ENCODE measurements at regions not wholly inside any gene's neighbourhood (a gene's known extent, or its start where the extent isn't known, plus 50 kb on each side); places are given as distances from the start of the nearest gene placed in this dataset.

DNA sequence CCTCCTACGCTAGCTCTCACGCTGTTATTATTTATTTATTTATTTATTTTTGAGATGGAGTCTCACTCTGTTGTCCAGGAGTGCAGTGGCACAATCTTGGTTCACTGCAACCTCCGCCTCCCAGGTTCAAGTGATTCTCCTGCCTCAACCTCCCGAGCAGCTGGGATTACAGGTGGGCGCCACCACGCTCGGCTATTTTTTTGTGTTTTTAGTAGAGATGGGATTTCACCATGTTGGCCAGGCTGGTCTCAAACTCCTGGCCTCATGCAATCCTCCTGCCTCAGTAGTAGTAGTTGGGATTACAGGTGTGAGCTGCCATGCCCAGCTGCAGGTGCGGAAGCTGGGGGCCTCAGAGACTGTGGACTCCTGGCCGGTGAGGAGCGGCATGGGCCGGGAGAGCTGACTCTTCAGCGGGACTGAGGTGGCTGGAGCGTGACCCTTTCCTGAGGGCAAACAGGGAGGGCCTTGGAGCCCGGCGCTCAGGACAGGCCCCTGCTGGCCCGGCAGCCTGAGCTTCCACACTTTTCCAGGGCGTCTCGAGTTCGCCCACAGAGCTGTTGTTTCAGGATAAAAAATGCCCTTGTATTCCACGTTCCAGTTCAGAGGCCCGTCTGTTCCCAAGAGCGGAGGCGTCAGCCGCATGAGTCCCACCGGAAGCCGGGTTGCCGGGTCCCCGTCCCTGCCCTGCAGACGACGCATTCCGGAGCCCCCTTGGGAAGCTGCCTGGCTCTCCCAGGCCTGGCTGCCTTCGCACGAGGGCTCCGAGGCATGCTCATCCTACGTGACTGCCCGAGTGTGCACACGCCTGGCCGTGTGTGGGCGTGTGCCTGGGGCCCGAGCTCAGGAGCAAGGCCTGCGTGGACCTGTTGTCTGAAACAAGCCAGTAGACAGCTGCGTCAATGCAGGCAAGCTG is 126.2 kb downstream of the SIK1 start:
- ATAC-seq (ENCODE audit: low FRiP score in 2 of 2): no peak

DNA sequence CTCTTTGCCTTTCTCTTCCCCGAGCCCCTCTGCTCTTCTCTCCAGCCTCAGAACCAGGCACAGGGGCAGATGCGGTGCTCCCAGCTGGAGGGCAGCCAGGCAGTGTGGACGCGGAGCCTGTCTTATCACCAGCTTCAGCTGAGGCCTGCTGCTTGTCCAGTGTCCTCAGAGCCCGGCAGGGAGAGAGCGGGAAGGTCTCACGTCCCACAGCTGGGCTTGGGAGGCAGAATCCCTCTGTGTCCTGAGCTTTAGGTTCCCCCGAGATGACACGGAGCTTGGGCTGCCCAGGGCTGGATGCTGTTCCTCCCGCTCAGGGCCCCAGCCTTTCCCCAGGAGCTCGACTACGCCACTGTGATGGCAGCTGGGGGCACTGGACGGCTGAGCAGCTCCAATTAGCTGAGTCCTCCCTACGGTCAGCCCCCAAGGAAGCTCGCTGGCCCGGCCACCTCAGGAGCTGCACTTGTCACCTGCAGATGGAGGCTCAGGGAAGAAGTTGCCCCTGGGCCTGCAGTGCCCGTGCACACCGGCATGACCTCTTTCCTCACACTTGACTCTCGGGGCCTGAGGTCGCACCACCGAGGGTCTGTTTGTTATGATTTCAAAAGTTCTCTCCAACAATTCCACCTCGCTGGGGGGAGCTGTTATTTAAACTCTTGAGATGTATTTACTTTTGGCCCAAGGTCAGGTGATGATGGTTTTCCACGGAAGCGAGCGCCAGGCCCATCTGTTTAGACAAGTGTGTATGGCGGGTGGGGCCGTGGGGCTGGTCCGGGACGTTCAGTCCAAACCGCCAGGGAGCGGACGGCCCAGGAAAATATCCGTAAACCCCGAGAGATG is 127.3 kb downstream of the SIK1 start:
- peak in 1 of 2 donors; percentile 49 for DNase-seq
- H3K27ac ChIP-seq: peak overlapping the region in 2 of 4 donors; percentile 15 to 23

More for the DNA sequence above, 126.2 kb downstream of the SIK1 start:
- peaks cover 0 to 2% (median under 1%) of the 10 kb centered on the region in 4 donors for H3K9me3 ChIP-seq
- H3K4me3 ChIP-seq: no peak overlapping the region
- H3K4me1 ChIP-seq: peaks cover 0 to 9% (median 2%) of the 10 kb centered on the region in 4 donors
- no peaks in the 10 kb centered on the region for H3K36me3 ChIP-seq
- 91 to 96% methylated on average over 28 to 42 of the region's 42 CpGs for WGBS, 2 donors
- TF ChIP-seq, protein P1, sequence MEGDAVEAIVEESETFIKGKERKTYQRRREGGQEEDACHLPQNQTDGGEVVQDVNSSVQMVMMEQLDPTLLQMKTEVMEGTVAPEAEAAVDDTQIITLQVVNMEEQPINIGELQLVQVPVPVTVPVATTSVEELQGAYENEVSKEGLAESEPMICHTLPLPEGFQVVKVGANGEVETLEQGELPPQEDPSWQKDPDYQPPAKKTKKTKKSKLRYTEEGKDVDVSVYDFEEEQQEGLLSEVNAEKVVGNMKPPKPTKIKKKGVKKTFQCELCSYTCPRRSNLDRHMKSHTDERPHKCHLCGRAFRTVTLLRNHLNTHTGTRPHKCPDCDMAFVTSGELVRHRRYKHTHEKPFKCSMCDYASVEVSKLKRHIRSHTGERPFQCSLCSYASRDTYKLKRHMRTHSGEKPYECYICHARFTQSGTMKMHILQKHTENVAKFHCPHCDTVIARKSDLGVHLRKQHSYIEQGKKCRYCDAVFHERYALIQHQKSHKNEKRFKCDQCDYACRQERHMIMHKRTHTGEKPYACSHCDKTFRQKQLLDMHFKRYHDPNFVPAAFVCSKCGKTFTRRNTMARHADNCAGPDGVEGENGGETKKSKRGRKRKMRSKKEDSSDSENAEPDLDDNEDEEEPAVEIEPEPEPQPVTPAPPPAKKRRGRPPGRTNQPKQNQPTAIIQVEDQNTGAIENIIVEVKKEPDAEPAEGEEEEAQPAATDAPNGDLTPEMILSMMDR (IDR thresholded peaks at IDR 0.05): no peak
- no peak for TF ChIP-seq POLR2AphosphoS5 (IDR thresholded peaks at IDR 0.05)
- no peak for TF ChIP-seq EP300 (IDR thresholded peaks at IDR 0.05)
- no peak for TF ChIP-seq POLR2A (IDR thresholded peaks at IDR 0.05)
- no peaks in the 10 kb centered on the region for H3K27me3 ChIP-seq
- H3K27ac ChIP-seq: peak overlapping the region in 1 of 4 donors; percentile 11
- DNase-seq: peak in 1 of 2 donors; percentile 79

DNA sequence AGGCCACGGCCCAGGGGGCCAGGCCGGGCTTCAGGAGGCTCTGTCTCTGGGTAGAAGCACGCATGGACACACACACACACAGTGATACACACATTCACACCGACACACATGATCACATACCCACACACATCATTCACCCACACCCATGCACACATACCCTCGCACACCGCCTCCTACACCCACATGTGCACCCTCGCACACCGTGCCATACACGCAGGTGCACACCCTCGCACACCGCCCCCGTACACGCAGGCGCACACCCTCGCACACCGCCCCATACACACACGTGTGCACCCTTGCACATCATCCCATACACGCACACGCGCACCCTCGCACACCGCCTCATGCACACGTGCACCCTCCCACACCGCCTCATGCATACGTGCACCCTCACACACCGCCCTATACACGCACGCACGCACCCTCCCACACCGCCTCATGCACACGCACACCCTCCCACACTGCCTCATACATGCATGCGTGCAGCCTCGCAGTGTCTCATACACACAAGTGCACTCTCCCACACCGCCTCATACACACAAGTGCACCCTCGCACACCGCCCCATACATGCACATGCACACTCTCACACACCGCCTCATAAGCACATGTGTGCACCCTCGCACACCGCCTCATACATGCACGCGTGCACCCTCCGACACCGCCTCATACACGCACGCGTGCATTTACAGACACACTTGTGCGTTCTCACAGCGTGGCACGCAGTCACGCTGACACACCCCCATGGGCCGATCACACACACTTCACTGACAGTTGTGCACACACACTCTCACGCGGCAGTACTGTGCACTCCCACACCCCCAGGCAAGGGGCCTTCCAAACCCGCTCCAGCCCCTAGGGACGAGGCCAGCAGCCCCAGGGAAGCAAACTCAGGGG is 128.1 kb downstream of the SIK1 start:
- DNase-seq (no peak), ATAC-seq (ENCODE audit: low FRiP score in 2 of 2) (peak; percentile 4 to 7)
- 96% methylated on average over 55 of the region's 55 CpGs for WGBS, 2 donors

More for the DNA sequence above, 127.3 kb downstream of the SIK1 start:
- Histone ChIP-seq H3K9me3 (peaks cover 0 to 8% (median 4%) of the 10 kb centered on the region in 4 donors), H3K36me3 (no peaks in the 10 kb centered on the region), H3K4me3 (no peak overlapping the region), H3K27me3 (no peaks in the 10 kb centered on the region), H3K4me1 (peaks cover 0 to 9% (median 2%) of the 10 kb centered on the region in 4 donors)
- WGBS, 2 donors: 75 to 78% methylated on average over 20 to 33 of the region's 34 CpGs
- ATAC-seq (ENCODE audit: low FRiP score in 2 of 2): no peak
- TF ChIP-seq, protein P1 (IDR thresholded peaks at IDR 0.05): no peak
- TF ChIP-seq POLR2AphosphoS5 (IDR thresholded peaks at IDR 0.05) (peak in 1 of 2 donors; percentile 54), EP300 (IDR thresholded peaks at IDR 0.05) (peak in 2 of 4 donors; percentile 44 to 94), POLR2A (IDR thresholded peaks at IDR 0.05) (no peak)

More for the DNA sequence above, 128.1 kb downstream of the SIK1 start:
- no peaks in the 10 kb centered on the region for H3K27me3 ChIP-seq
- TF ChIP-seq, protein P1 (IDR thresholded peaks at IDR 0.05): no peak
- no peak for TF ChIP-seq POLR2AphosphoS5 (IDR thresholded peaks at IDR 0.05)
- no peak for TF ChIP-seq POLR2A (IDR thresholded peaks at IDR 0.05)
- TF ChIP-seq EP300 (IDR thresholded peaks at IDR 0.05): no peak
- no peak overlapping the region for H3K4me3 ChIP-seq
- no peak overlapping the region for H3K27ac ChIP-seq
- H3K4me1 ChIP-seq: peaks cover 0 to 9% (median 2%) of the 10 kb centered on the region in 4 donors
- peaks cover 0 to 8% (median 4%) of the 10 kb centered on the region in 4 donors for H3K9me3 ChIP-seq
- no peaks in the 10 kb centered on the region for H3K36me3 ChIP-seq
